MCF 10A (cell line): ENCODE measurements at regions not wholly inside any gene's neighbourhood (a gene's known extent, or its start where the extent isn't known, plus 50 kb on each side); places are given as distances from the start of the nearest gene placed in this dataset.

Source experiments
- BruUV-seq: library from RNA; stranded (reverse); fragments of 400-500 nt; replicated peaks from 2 replicates; lab custom pipeline; 2021; lab: Mats Ljungman, UMichigan
- CTCF ChIA-PET: fragments of 300-600 bp; sonication (Branson Sonifier 250); formaldehyde crosslinking; extraction: SDS; loops from one replicate; lab custom pipeline; 2021; ENCODE audit warnings: antibody characterized with exemption, inconsistent platforms; lab: Yijun Ruan, JAX
- POLR2A ChIA-PET: fragments of 300-600, 350-650 bp; sonication (Branson Sonifier 250); formaldehyde crosslinking; extraction: SDS; loops from one replicate; lab custom pipeline; 2020; ENCODE audit warnings: antibody characterized with exemption, inconsistent platforms; lab: Yijun Ruan, JAX
- DNase-seq: peaks from one replicate; pipeline ENCODE4 v3.0.0-alpha.2; 2018; ENCODE audit not compliant: unreplicated experiment
- H3K27ac Mint-ChIP-seq: one replicate; pipeline ENCODE4 v1.8.0; 2022; ENCODE audit warnings: mild to moderate bottlenecking, low read depth, mixed read lengths; ENCODE audit not compliant: unreplicated experiment
- H3K27me3 Mint-ChIP-seq: one replicate; pipeline ENCODE4 v1.8.0; 2022; ENCODE audit warnings: mixed read lengths; ENCODE audit not compliant: insufficient read depth, unreplicated experiment
- H3K36me3 Mint-ChIP-seq: one replicate; pipeline ENCODE4 v1.8.0; 2022; ENCODE audit warnings: mild to moderate bottlenecking, moderate library complexity, mixed read lengths; ENCODE audit not compliant: insufficient read depth, unreplicated experiment
- H3K4me1 Mint-ChIP-seq: one replicate; pipeline ENCODE4 v1.8.0; 2022; ENCODE audit warnings: mixed read lengths; ENCODE audit not compliant: insufficient read depth, unreplicated experiment
- H3K4me3 Mint-ChIP-seq: one replicate; pipeline ENCODE4 v1.8.0; 2022; ENCODE audit warnings: mild to moderate bottlenecking, moderate library complexity, mixed read lengths; ENCODE audit not compliant: unreplicated experiment
- H3K9me3 Mint-ChIP-seq: one replicate; pipeline ENCODE4 v1.8.0; 2022; ENCODE audit warnings: mixed read lengths; ENCODE audit not compliant: unreplicated experiment
- CTCF ChIP-seq: fragments of 200-600 bp; IDR thresholded peaks from one replicate; pipeline ENCODE4 v1.8.0; 2022; ENCODE audit warnings: antibody characterized with exemption, mild to moderate bottlenecking; ENCODE audit not compliant: unreplicated experiment
- intact Hi-C: fragments of 100-400 bp; cut with micrococcal nuclease; formaldehyde crosslinking; loops from 2 replicates; pipeline ENCODE4 v1.14.1; 2022

- no TSS peak for BruUV-seq
- H3K4me3 Mint-ChIP-seq = no peak overlapping the region
- no peak overlapping the region for H3K27ac Mint-ChIP-seq
- H3K27me3 Mint-ChIP-seq = peaks cover 68% of the 10 kb centered on the region
- H3K4me1 Mint-ChIP-seq = no peaks in the 10 kb centered on the region
- no peaks in the 10 kb centered on the region for H3K9me3 Mint-ChIP-seq
- ChIA-PET POLR2A (interaction anchor here (1.0 kb wide), 1 partner anchor 16 kb away, joined by 3 read pairs; no protein-coding TSS in a partner anchor), CTCF (interaction anchor here (0.6 to 8.4 kb wide), 4 partner anchors 15 to 276 kb away, joined by 3 to 89 read pairs (median 4); no protein-coding TSS in a partner anchor)
- TF ChIP-seq CTCF = no peak
- no peak for DNase-seq
- intact Hi-C loops = no loop called here
- no peaks in the 10 kb centered on the region for H3K36me3 Mint-ChIP-seq
These were observed 179.4 kb downstream of the SREK1 start for GRCh38 chr5:66323529-66323895.

GRCh38 chr5:66324357-66324756 lies 180.3 kb downstream of the SREK1 start:
- Mint-ChIP-seq H3K36me3 (no peaks in the 10 kb centered on the region), H3K27ac (no peak overlapping the region), H3K4me3 (no peak overlapping the region), H3K27me3 (peaks cover 59% of the 10 kb centered on the region), H3K9me3 (no peaks in the 10 kb centered on the region), H3K4me1 (no peaks in the 10 kb centered on the region)
- DNase-seq = no peak
- TF ChIP-seq CTCF = no peak
- intact Hi-C loops = no loop called here
- BruUV-seq = no TSS peak
- CTCF ChIA-PET = interaction anchor here (0.6 to 8.4 kb wide), 4 partner anchors 17 to 432 kb away, joined by 3 to 89 read pairs (median 5); no protein-coding TSS in a partner anchor
- POLR2A ChIA-PET = no interaction called here

- intact Hi-C loops = no loop called here
- Mint-ChIP-seq H3K27ac (no peak overlapping the region), H3K27me3 (peaks cover 40% of the 10 kb centered on the region), H3K9me3 (no peaks in the 10 kb centered on the region), H3K4me3 (no peak overlapping the region), H3K36me3 (no peaks in the 10 kb centered on the region), H3K4me1 (no peaks in the 10 kb centered on the region)
- no peak for TF ChIP-seq CTCF
- CTCF ChIA-PET = interaction anchor here (2.0 to 8.4 kb wide), 2 partner anchors 19 to 430 kb away, joined by 6 to 89 read pairs; no protein-coding TSS in a partner anchor
- POLR2A ChIA-PET = no interaction called here
- DNase-seq = no peak
- BruUV-seq = no TSS peak
These were observed 182.2 kb downstream of the SREK1 start for GRCh38 chr5:66326276-66326675.

- intact Hi-C loops = no loop called here
- no peak for DNase-seq
- no peaks in the 10 kb centered on the region for H3K36me3 Mint-ChIP-seq
- no peaks in the 10 kb centered on the region for H3K9me3 Mint-ChIP-seq
- no peak overlapping the region for H3K4me3 Mint-ChIP-seq
- no peak for TF ChIP-seq CTCF
- no peak overlapping the region for H3K27ac Mint-ChIP-seq
- ChIA-PET CTCF (interaction anchor here (1.3 kb wide), 1 partner anchor 21 kb away, joined by 7 read pairs; no protein-coding TSS in a partner anchor), POLR2A (no interaction called here)
- H3K27me3 Mint-ChIP-seq = peaks cover 34% of the 10 kb centered on the region
- BruUV-seq = no TSS peak
- no peaks in the 10 kb centered on the region for H3K4me1 Mint-ChIP-seq
These were observed 182.9 kb downstream of the SREK1 start for GRCh38 chr5:66327008-66327407.
